Endothelial cell of umbilical vein (primary cell): ENCODE measurements at regions not wholly inside any gene's neighbourhood (a gene's known extent, or its start where the extent isn't known, plus 50 kb on each side); places are given as distances from the start of the nearest gene placed in this dataset.
"Not testable (repeated sequence)": the region's sequence is repeated elsewhere in the genome, so short reads cannot be mapped to it uniquely, and the experiment has no call there.

Source experiments
- BruUV-seq: library from RNA; stranded (reverse); fragments of 400-500 nt; replicated peaks from 2 replicates; lab custom pipeline; 2021; lab: Mats Ljungman, UMichigan
- CTCF ChIA-PET: fragments of 300-600, 350-600 bp; sonication (Branson Sonifier 250); formaldehyde crosslinking; loops from one replicate; lab custom pipeline; 2021; ENCODE audit warnings: antibody characterized with exemption, inconsistent platforms; lab: Charles Lee
- POLR2A ChIA-PET: fragments of 300-600, 350-600 bp; sonication (Branson Sonifier 250); formaldehyde crosslinking; loops from one replicate; lab custom pipeline; 2021; ENCODE audit warnings: antibody characterized with exemption, inconsistent platforms; lab: Charles Lee
- DNase-seq: peaks from one replicate; pipeline ENCODE4 v3.0.0-alpha.2; 2011; ENCODE audit warnings: low read depth, low spot score
- FAIRE-seq: peaks from 2 replicates; lab custom pipeline; 2011; peaks lifted over from hg19 to GRCh38; lab: Jason Lieb, UNC
- H2AFZ ChIP-seq: 2 replicates; pipeline ENCODE4 v1.6.0; 2012; ENCODE audit warnings: low read depth, low read length, control low read depth, inconsistent platforms
- H3K27ac ChIP-seq: 2 replicates; pipeline ENCODE4 v1.5.1; 2011; ENCODE audit warnings: low read depth, mild to moderate bottlenecking, control low read depth, low read length, moderate library complexity; ENCODE audit not compliant: insufficient read depth
- H3K27me3 ChIP-seq, 2 experiments: 2 replicates each; pipeline versions ENCODE4 v1.6.0 to v1.6.1; 2011; ENCODE audit warnings: low read length in 2 of 2, mixed read lengths in 1 of 2; ENCODE audit not compliant: control insufficient read depth in 2 of 2, insufficient read depth in 2 of 2
- H3K36me3 ChIP-seq, 2 experiments: 2 replicates in 1 of 2; 3 replicates in 1 of 2; pipeline ENCODE4 v1.5.1; 2011; ENCODE audit warnings: low read length in 2 of 2, mild to moderate bottlenecking in 1 of 2, moderate library complexity in 1 of 2; ENCODE audit not compliant: control insufficient read depth in 2 of 2, insufficient read depth in 2 of 2; ENCODE audit errors: extremely low read depth in 1 of 2
- H3K4me1 ChIP-seq: 3 replicates; pipeline ENCODE4 v1.5.1; 2011; ENCODE audit warnings: mild to moderate bottlenecking, low read length; ENCODE audit not compliant: control insufficient read depth, insufficient read depth; ENCODE audit errors: extremely low read depth
- H3K4me2 ChIP-seq: 2 replicates; pipeline ENCODE4 v1.6.1; 2011; ENCODE audit warnings: low read length, control low read depth, mixed read lengths; ENCODE audit not compliant: insufficient read depth
- H3K4me3 ChIP-seq, 3 experiments: fragments of 200-600 bp in 1 of 3; sonication (generic), shearing (Covaris generic) in 1 of 3; replicated peaks in 1 of 3; 2 replicates each; pipeline ENCODE4 v1.5.1; 2011 to 2016; ENCODE audit warnings: control low read depth in 3 of 3, low read length in 3 of 3, mild to moderate bottlenecking in 2 of 3, inconsistent platforms in 1 of 3, low read depth in 1 of 3, moderate library complexity in 1 of 3; ENCODE audit not compliant: insufficient read depth in 1 of 3
- H3K79me2 ChIP-seq: 2 replicates; pipeline ENCODE4 v1.6.0; 2012; ENCODE audit warnings: low read length, inconsistent platforms; ENCODE audit not compliant: control insufficient read depth, insufficient read depth
- H3K9ac ChIP-seq: replicated peaks from 2 replicates; pipeline ENCODE3; 2011; ENCODE audit warnings: low read length, control low read depth; ENCODE audit not compliant: insufficient read depth; ENCODE audit errors: extremely low read depth
- H3K9me1 ChIP-seq: replicated peaks from 3 replicates; pipeline ENCODE4 v1.6.0; 2011; ENCODE audit warnings: mild to moderate bottlenecking, low read length; ENCODE audit not compliant: control insufficient read depth, insufficient read depth; ENCODE audit errors: extremely low read depth
- H3K9me3 ChIP-seq: replicated peaks from 2 replicates; pipeline ENCODE4 v1.5.1; 2012; ENCODE audit warnings: low read length, inconsistent platforms; ENCODE audit not compliant: control insufficient read depth, insufficient read depth
- H4K20me1 ChIP-seq: replicated peaks from 2 replicates; pipeline ENCODE3; 2011; ENCODE audit warnings: mild to moderate bottlenecking, low read length; ENCODE audit not compliant: control insufficient read depth, insufficient read depth; ENCODE audit errors: extremely low read depth
- CTCF ChIP-seq, 2 donors: IDR thresholded peaks; 1 replicate in 1 of 2; 2 replicates in 1 of 2; pipeline ENCODE4 v1.5.1; 2011; ENCODE audit warnings: low read length in 2 of 2, mild to moderate bottlenecking in 2 of 2, moderate library complexity in 2 of 2, control low read depth in 1 of 2, inconsistent platforms in 1 of 2, low read depth in 1 of 2; ENCODE audit not compliant: insufficient read depth in 1 of 2; ENCODE audit errors: extremely low read depth in 1 of 2
- EZH2 ChIP-seq: IDR thresholded peaks from 2 replicates; pipeline ENCODE4 v1.6.1; 2012; ENCODE audit warnings: borderline replicate concordance, low read depth, mild to moderate bottlenecking, moderate library complexity, low read length, inconsistent platforms; ENCODE audit not compliant: severe bottlenecking
- FOS ChIP-seq: IDR thresholded peaks from 2 replicates; pipeline ENCODE4 v1.6.1; 2011; ENCODE audit warnings: mild to moderate bottlenecking, low read length, moderate library complexity, borderline replicate concordance; ENCODE audit not compliant: insufficient read depth
- GATA2 ChIP-seq: IDR thresholded peaks from 2 replicates; pipeline ENCODE4 v1.7.0; 2011; ENCODE audit warnings: low read depth, mild to moderate bottlenecking, moderate library complexity, mixed read lengths, low read length; ENCODE audit not compliant: insufficient read length, insufficient read depth
- JUN ChIP-seq: IDR thresholded peaks from 2 replicates; pipeline ENCODE4 v1.6.1; 2011; ENCODE audit warnings: borderline replicate concordance, low read depth; ENCODE audit not compliant: insufficient read length, insufficient read depth
- MYC ChIP-seq: IDR thresholded peaks from one replicate; pipeline ENCODE4 v1.6.1; 2011; ENCODE audit warnings: mild to moderate bottlenecking, low read depth, low read length
- POLR2A ChIP-seq: IDR thresholded peaks from 2 replicates; pipeline ENCODE4 v1.6.1; 2012; ENCODE audit warnings: low read depth, mild to moderate bottlenecking, control low read depth, low read length
- POLR2AphosphoS5 ChIP-seq: IDR thresholded peaks from 2 replicates; pipeline ENCODE4 v1.6.1; 2012; ENCODE audit warnings: low read depth, mild to moderate bottlenecking, control low read depth, low read length, moderate library complexity; ENCODE audit not compliant: insufficient read depth
- dilution Hi-C: fragments of 300-500 bp; cut with MboI; formaldehyde crosslinking; loops from one replicate; pipeline ENCODE4 v1.15.0; 2019; ENCODE audit warnings: low sequenced_read_pairs; ENCODE audit not compliant: extremely low pct_ligation_motif_present
- intact Hi-C: fragments of 100-400 bp; cut with micrococcal nuclease; formaldehyde crosslinking; loops from one replicate; pipeline ENCODE4 v1.10.0; 2022
- TF ChIP-seq, protein P1 (sequence below): IDR thresholded peaks from 2 replicates; pipeline ENCODE4 v1.6.1; 2011; ENCODE audit not compliant: insufficient read depth, insufficient read length

DNA sequence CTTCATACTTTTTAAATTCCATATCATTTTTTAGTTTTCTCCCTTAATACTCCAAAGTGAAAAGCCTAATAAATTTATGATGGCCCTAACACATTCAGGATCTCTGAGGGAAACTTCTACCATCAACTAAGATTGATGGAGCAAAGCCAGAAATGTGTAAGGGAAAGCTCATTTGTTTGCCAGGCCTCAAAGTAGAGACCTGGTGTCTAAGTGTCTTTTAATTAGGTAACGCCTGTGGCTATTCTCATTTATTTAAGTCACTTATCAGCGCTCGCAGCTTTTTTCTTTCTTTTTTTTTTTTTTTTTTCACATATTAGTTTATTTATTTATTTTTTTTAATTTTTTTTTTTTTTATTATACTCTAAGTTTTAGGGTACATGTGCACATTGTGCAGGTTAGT lies 242.4 kb downstream of the TMA16 start:
- Histone ChIP-seq H3K27ac (no peak overlapping the region), H3K79me2 (no peaks in the 10 kb centered on the region), H3K4me3 (no peak overlapping the region), H3K4me2 (no peak overlapping the region), H3K9me3 (peaks cover 2% of the 10 kb centered on the region), H3K9me1 (no peaks in the 10 kb centered on the region), H3K27me3 (no peaks in the 10 kb centered on the region), H4K20me1 (no peaks in the 10 kb centered on the region), H3K9ac (no peak overlapping the region), H3K36me3 (no peaks in the 10 kb centered on the region), H2AFZ (no peak overlapping the region), H3K4me1 (no peaks in the 10 kb centered on the region)
- intact Hi-C loops = no loop called here
- TF ChIP-seq EZH2 (no peak), MYC (no peak), JUN (no peak), FOS (no peak), POLR2A (no peak), CTCF (IDR thresholded peaks at IDR 0.05; ENCODE audit: extremely low read depth in 1 of 2, insufficient read depth in 1 of 2, low read depth in 1 of 2, low read length in 2 of 2) (no peak), GATA2 (no peak), POLR2AphosphoS5 (no peak)
- TF ChIP-seq, protein P1, sequence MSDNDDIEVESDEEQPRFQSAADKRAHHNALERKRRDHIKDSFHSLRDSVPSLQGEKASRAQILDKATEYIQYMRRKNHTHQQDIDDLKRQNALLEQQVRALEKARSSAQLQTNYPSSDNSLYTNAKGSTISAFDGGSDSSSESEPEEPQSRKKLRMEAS = no peak
- BruUV-seq = no TSS peak
- FAIRE-seq = no peak
- dilution Hi-C loops = no loop called here
- ChIA-PET POLR2A (no interaction called here), CTCF (no interaction called here)
- DNase-seq = no peak

GRCh38 chr4:163737846-163738245 lies 243.4 kb downstream of the TMA16 start:
- H3K9me3 ChIP-seq, DNase-seq, intact Hi-C loops, H3K9ac ChIP-seq, dilution Hi-C loops, CTCF ChIA-PET, BruUV-seq, H3K79me2 ChIP-seq, H3K9me1 ChIP-seq, H3K27me3 ChIP-seq, FAIRE-seq, H3K4me2 ChIP-seq, H2AFZ ChIP-seq, H3K4me1 ChIP-seq, H3K4me3 ChIP-seq, H3K27ac ChIP-seq, H4K20me1 ChIP-seq, H3K36me3 ChIP-seq, POLR2A ChIA-PET: not testable (repeated sequence)
